Loucy (cell line): ENCODE measurements at regions not wholly inside any gene's neighbourhood (a gene's known extent, or its start where the extent isn't known, plus 50 kb on each side); places are given as distances from the start of the nearest gene placed in this dataset.
"Not testable (repeated sequence)": the region's sequence is repeated elsewhere in the genome, so short reads cannot be mapped to it uniquely, and the experiment has no call there.

Experiments
- H2AFZ ChIP-seq: fragments of 200-600 bp; sonication (generic); 2 replicates; pipeline ENCODE4 v1.6.0; 2016; ENCODE audit warnings: antibody characterized with exemption, mild to moderate bottlenecking, low read length, moderate library complexity
- H3F3A ChIP-seq: fragments of 200-600 bp; 2 replicates; pipeline ENCODE4 v1.6.0; 2016; ENCODE audit warnings: antibody characterized with exemption, low read depth, mild to moderate bottlenecking
- H3K27me3 ChIP-seq: fragments of 200-600 bp; sonication (generic); 2 replicates; pipeline ENCODE4 v1.6.1; 2014; ENCODE audit warnings: low read length, mild to moderate bottlenecking; ENCODE audit not compliant: insufficient read depth, poor library complexity, severe bottlenecking
- H3K36me3 ChIP-seq: fragments of 200-600 bp; sonication (generic); 2 replicates; pipeline ENCODE4 v1.6.1; 2016; ENCODE audit warnings: low read length; ENCODE audit not compliant: insufficient read depth
- H3K4me1 ChIP-seq: fragments of 200-600 bp; sonication (generic); 2 replicates; pipeline ENCODE4 v1.5.1; 2014; ENCODE audit warnings: low read length, mild to moderate bottlenecking; ENCODE audit not compliant: insufficient read depth, poor library complexity, severe bottlenecking
- H3K4me2 ChIP-seq: fragments of 200-600 bp; sonication (generic); 2 replicates; pipeline ENCODE4 v1.6.0; 2014; ENCODE audit warnings: antibody characterized with exemption, low read length, low read depth, mild to moderate bottlenecking; ENCODE audit not compliant: poor library complexity, severe bottlenecking
- H3K4me3 ChIP-seq: fragments of 200-600 bp; sonication (generic); 2 replicates; pipeline ENCODE4 v1.5.1; 2014; ENCODE audit warnings: low read length, mild to moderate bottlenecking, mixed read lengths; ENCODE audit not compliant: poor library complexity, severe bottlenecking
- H3K79me2 ChIP-seq: fragments of 200-600 bp; sonication (generic); 2 replicates; pipeline ENCODE4 v1.6.1; 2014; ENCODE audit warnings: low read length; ENCODE audit not compliant: insufficient read depth
- H3K9ac ChIP-seq: fragments of 200-600 bp; sonication (generic); 2 replicates; pipeline ENCODE4 v1.6.0; 2014; ENCODE audit warnings: mild to moderate bottlenecking, low read depth, low read length, moderate library complexity; ENCODE audit not compliant: poor library complexity, severe bottlenecking
- H3K9me2 ChIP-seq: fragments of 200-600 bp; sonication (generic); replicated peaks from 2 replicates; pipeline ENCODE4 v1.6.1; 2016; ENCODE audit warnings: low read depth, low read length, mixed read lengths
- H3K9me3 ChIP-seq: fragments of 200-600 bp; sonication (generic); 2 replicates; pipeline ENCODE4 v1.6.1; 2014; ENCODE audit warnings: mild to moderate bottlenecking, antibody characterized with exemption, low read length, low read depth; ENCODE audit not compliant: insufficient read depth
- H4K20me1 ChIP-seq: fragments of 200-600 bp; sonication (generic); 2 replicates; pipeline ENCODE4 v1.6.0; 2014; ENCODE audit warnings: antibody characterized with exemption, low read length, mild to moderate bottlenecking; ENCODE audit not compliant: insufficient read depth, poor library complexity, severe bottlenecking
- CTCF ChIP-seq: fragments of 200-600 bp; sonication (generic); conservative IDR thresholded peaks from 2 replicates; pipeline ENCODE4 v1.5.1; 2014; ENCODE audit warnings: mild to moderate bottlenecking, antibody characterized with exemption, low read length
- EZH2phosphoT487 ChIP-seq: fragments of 200-600 bp; IDR thresholded peaks from 2 replicates; pipeline ENCODE4 v1.6.1; 2018; ENCODE audit warnings: antibody characterized with exemption, mild to moderate bottlenecking, moderate library complexity, borderline replicate concordance

DNA sequence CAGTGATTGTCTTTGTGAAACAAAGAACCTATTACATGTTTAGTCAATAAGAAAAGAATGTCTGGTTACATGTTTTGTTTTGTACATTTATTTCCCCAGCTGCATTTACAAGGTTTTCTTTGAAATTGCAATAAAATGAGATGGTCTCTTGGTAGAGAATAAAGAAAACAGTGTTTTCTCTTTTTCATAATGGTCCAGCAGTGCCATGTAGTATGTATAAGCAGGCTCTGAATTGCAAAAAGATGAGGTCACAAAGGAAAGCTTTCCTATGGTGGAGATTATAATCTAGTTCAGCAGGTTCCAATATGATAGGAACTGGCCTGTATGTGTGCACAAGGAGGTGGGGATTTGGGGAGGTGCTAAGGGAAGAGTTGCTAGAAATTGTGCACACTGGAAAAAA lies 1417.3 kb downstream of the STIM2 start:
- H3K9me2 ChIP-seq: no peaks in the 10 kb centered on the region
- H3K4me2 ChIP-seq: no peak overlapping the region
- no peak overlapping the region for H3K9ac ChIP-seq
- H4K20me1 ChIP-seq: no peaks in the 10 kb centered on the region
- H3K79me2 ChIP-seq: no peaks in the 10 kb centered on the region
- H3K36me3 ChIP-seq: no peaks in the 10 kb centered on the region
- no peaks in the 10 kb centered on the region for H3F3A ChIP-seq
- H3K27me3 ChIP-seq: no peaks in the 10 kb centered on the region
- H3K9me3 ChIP-seq: no peaks in the 10 kb centered on the region
- no peak overlapping the region for H3K4me3 ChIP-seq
- no peaks in the 10 kb centered on the region for H3K4me1 ChIP-seq
- TF ChIP-seq EZH2phosphoT487 (no peak), CTCF (no peak)
- no peak overlapping the region for H2AFZ ChIP-seq

DNA sequence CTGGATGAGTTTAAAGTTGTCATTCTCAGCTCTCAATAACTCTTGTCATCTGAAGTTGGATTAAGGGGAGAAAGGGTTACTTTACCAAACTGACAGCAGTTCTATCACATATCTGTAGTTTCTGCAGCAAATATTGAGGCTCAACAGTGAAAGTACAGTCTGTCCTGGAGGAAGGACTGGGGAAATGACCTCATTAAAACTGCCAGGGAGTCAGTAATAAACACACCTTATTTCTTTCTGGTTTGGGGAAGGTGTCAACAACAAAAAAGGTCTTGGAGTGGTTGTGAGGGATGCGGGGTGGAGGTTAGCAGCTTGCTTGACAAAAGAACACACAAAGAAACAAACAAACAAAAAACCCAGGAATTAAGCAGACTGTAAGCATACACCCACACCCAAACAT lies 1418.0 kb downstream of the STIM2 start:
- Histone ChIP-seq H3K27me3 (no peaks in the 10 kb centered on the region), H3K36me3 (no peaks in the 10 kb centered on the region), H3K4me3 (no peak overlapping the region), H3K9me3 (no peaks in the 10 kb centered on the region), H3K9me2 (no peaks in the 10 kb centered on the region), H3K4me1 (no peaks in the 10 kb centered on the region), H3K79me2 (no peaks in the 10 kb centered on the region), H3K4me2 (no peak overlapping the region), H3K9ac (no peak overlapping the region), H3F3A (no peaks in the 10 kb centered on the region), H4K20me1 (no peaks in the 10 kb centered on the region), H2AFZ (no peak overlapping the region)
- TF ChIP-seq EZH2phosphoT487 (no peak), CTCF (no peak)

- H3F3A ChIP-seq: no peaks in the 10 kb centered on the region
- H2AFZ ChIP-seq: no peak overlapping the region
- no peaks in the 10 kb centered on the region for H3K4me1 ChIP-seq
- H3K36me3 ChIP-seq: no peaks in the 10 kb centered on the region
- no peak overlapping the region for H3K4me3 ChIP-seq
- H3K9ac ChIP-seq: no peak overlapping the region
- H3K9me2 ChIP-seq: no peaks in the 10 kb centered on the region
- H4K20me1 ChIP-seq: no peaks in the 10 kb centered on the region
- no peak for TF ChIP-seq CTCF
- TF ChIP-seq EZH2phosphoT487: no peak
- no peaks in the 10 kb centered on the region for H3K9me3 ChIP-seq
- H3K27me3 ChIP-seq: no peaks in the 10 kb centered on the region
- no peaks in the 10 kb centered on the region for H3K79me2 ChIP-seq
- H3K4me2 ChIP-seq: no peak overlapping the region
These were observed 1418.6 kb downstream of the STIM2 start for GRCh38 chr4:28279249-28279648.

DNA sequence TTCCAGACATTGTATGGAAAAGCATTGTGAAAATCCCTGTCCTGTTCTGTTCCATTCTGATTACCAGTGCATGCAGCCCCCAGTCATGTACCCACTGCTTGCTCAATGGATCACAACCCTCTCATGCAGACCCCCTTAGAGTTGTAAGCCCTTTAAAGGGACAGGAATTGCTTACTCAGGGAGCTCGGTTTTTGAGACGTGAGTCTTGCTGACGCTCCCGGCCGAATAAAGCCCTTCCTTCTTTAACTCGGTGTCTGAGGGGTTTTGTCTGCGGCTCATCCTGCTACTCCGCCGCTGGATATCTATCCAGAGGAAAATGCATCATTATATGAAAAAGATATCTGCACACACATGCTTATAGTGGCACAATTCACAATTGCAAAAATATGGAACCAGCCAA lies 1425.6 kb downstream of the STIM2 start:
- H3K9me3 ChIP-seq, H3K4me1 ChIP-seq, H3K36me3 ChIP-seq, H3K9me2 ChIP-seq, H3K4me2 ChIP-seq, H3K79me2 ChIP-seq, H3K4me3 ChIP-seq, H4K20me1 ChIP-seq, H2AFZ ChIP-seq, H3F3A ChIP-seq, H3K27me3 ChIP-seq, H3K9ac ChIP-seq: not testable (repeated sequence)
